Stimulated activated naive CD8-positive, alpha-beta T cell treated with anti-CD3 and anti-CD28 coated beads, Interleukin-15, amount 100 ng/mL, for 72 hours (primary cell): ENCODE measurements at regions not wholly inside any gene's neighbourhood (a gene's known extent, or its start where the extent isn't known, plus 50 kb on each side); places are given as distances from the start of the nearest gene placed in this dataset.
"Not testable (repeated sequence)": the region's sequence is repeated elsewhere in the genome, so short reads cannot be mapped to it uniquely, and the experiment has no call there.

ENCODE experiments used
- ATAC-seq: fragments of 150-1000 bp; cut with Tn5 transposase; 2 replicates; pipeline ENCODE4 v1.10.0; 2021; ENCODE audit warnings: mild to moderate bottlenecking, moderate library complexity
- DNase-seq, 2 donors: peaks; one replicate each; pipeline ENCODE4 v3.0.0; 2021 to 2022
- H3K27ac Mint-ChIP-seq, 2 donors: one replicate each; pipeline ENCODE4 v1.8.0; 2022; ENCODE audit warnings: mild to moderate bottlenecking in 2 of 2, mixed read lengths in 2 of 2, moderate library complexity in 2 of 2
- H3K27me3 Mint-ChIP-seq: one replicate; pipeline ENCODE4 v1.8.0; 2022; ENCODE audit warnings: mixed read lengths
- H3K4me1 Mint-ChIP-seq: one replicate; pipeline ENCODE4 v1.8.0; 2022; ENCODE audit warnings: mild to moderate bottlenecking, mixed read lengths
- H3K4me3 Mint-ChIP-seq, 2 donors: one replicate each; pipeline ENCODE4 v1.8.0; 2022; ENCODE audit warnings: mild to moderate bottlenecking in 2 of 2, mixed read lengths in 2 of 2, moderate library complexity in 1 of 2
- H3K9me3 Mint-ChIP-seq, 2 donors: one replicate each; pipeline ENCODE4 v1.8.0; 2022; ENCODE audit warnings: mixed read lengths in 2 of 2

DNA sequence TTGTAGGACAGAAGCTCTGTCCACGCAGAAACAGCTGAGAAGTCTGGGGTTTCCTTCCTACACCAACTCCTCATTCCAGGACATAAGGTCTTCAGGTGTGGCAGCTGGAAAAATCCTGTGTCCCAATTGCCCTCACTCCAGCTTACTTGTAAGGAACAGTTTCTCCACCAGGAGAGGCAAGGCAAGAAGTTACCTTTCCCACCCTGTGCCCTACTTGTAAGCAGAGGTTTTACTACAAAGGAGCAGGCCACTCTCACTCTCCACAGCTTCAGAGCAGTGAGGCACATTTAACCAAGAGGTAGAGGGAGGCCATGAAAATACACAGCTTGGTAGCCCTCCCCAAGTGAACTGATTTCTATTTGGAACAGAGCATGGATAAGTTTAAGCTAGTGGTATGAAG lies 277.3 kb upstream of the SPATA31A3 start:
- not testable (repeated sequence) for H3K4me1 Mint-ChIP-seq, DNase-seq, H3K27me3 Mint-ChIP-seq, H3K27ac Mint-ChIP-seq, H3K9me3 Mint-ChIP-seq, H3K4me3 Mint-ChIP-seq, ATAC-seq

DNA sequence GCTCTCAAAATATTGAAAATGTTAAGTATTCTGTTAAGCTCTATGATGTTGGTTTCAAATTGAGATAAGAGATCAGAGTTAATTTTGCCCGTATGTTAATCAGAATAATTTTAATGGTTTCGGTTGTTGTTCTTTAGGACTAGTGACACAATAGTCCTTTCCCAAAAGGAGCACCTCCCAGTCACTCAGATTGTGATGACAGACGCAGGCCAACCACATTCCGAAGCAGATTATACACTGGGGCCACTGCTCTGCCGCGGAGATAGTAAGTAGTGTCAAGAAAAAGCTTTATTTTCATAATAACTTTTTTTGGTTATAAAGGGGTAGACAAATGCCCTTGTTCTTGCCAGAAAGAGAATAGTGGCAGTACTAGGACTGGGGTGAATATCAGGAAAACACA lies 265.5 kb upstream of the SPATA31A3 start:
- ATAC-seq, H3K27me3 Mint-ChIP-seq, H3K9me3 Mint-ChIP-seq, DNase-seq, H3K4me3 Mint-ChIP-seq, H3K4me1 Mint-ChIP-seq, H3K27ac Mint-ChIP-seq: not testable (repeated sequence)

DNA sequence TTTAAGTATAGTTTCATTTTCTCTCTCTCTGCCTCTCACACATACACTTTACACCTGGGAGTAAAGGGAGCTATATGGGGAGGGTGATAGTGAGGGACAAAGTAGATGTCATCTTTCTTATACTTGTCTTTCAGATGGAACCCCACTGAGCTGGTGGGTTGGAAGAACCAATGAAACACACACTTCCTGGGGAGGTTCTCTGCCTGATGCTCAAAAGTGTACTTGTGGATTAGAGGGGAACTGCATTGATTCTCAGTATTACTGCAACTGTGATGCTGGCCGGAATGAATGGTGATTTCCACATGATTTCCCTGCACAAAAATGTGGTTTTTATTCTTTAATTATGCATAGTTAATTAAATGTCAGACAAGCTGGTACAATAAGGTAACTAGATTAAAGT lies 256.6 kb upstream of the SPATA31A3 start:
- H3K27me3 Mint-ChIP-seq, H3K27ac Mint-ChIP-seq, H3K9me3 Mint-ChIP-seq, H3K4me1 Mint-ChIP-seq, H3K4me3 Mint-ChIP-seq, DNase-seq, ATAC-seq: not testable (repeated sequence)

DNA sequence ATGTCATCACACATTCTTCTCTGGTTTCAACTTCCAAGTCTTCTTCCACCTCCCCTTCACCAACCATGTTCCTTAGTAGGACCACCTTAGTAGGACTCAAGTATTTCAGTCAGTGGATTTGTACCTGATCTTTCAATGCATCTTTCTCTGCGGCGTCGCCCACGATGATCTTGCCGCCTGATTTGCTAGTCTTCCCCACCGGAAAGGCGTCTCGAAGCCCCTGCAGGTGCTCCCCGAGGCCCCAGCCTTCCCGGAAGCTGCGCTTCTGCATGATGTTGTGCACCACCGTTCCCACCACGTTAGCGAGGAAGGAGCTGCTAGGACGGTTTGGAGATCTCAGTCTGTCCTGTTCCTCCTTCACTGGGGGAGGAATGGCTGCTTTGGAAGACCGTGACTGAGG lies 219.7 kb upstream of the SPATA31A3 start:
- not testable (repeated sequence) for H3K27me3 Mint-ChIP-seq, ATAC-seq, DNase-seq, H3K27ac Mint-ChIP-seq, H3K4me1 Mint-ChIP-seq, H3K4me3 Mint-ChIP-seq, H3K9me3 Mint-ChIP-seq

DNA sequence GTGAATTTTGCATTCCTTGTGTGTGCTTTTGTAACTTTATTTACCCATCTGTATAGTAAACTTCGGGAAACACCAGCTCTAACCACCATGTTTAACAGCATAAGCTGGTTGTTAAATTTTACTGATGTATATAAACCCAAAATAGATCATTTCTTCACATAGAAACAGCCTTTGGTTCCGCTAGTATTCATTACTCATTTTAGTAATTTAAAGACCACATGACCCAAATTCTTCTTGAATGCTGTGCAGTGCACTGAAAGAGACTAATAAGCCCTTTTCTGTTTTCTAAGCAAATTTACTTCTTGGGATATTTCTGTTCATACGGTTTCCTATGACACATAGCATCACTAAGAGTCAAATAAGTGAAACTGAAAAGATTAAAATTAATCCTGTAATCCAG lies 218.5 kb upstream of the SPATA31A3 start:
- not testable (repeated sequence) for H3K27me3 Mint-ChIP-seq, H3K27ac Mint-ChIP-seq, H3K4me1 Mint-ChIP-seq, H3K9me3 Mint-ChIP-seq, DNase-seq, ATAC-seq, H3K4me3 Mint-ChIP-seq

DNA sequence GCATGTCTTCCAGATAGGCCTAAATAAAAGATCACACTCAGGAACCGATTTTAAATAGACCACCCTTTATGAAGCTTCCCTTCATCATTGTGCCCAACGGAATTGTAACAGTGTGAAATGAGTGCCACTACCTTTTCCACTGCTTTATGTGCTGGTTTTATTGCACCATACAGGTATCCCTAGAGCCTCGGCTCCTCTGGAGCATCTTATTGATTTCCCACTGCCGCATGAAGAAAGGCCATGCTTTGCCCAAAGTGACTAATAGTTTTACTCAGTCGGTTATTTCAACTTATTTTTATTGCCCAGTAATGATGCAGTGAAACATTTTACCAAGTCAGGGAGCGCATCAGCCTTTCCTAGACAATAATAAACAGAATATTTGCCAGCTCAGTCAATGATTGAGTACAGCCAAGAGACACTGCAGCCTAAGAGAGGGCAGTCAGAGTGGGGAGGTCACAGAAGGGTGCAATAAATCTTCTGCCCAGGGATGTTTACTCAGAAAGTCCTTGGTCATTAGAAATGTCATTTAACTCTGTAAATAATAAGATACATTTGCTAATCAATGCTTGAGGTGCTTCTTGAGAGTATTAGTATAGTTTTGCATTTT lies 216.6 kb upstream of the SPATA31A3 start:
- not testable (repeated sequence) for H3K27ac Mint-ChIP-seq, ATAC-seq, DNase-seq, H3K9me3 Mint-ChIP-seq, H3K4me3 Mint-ChIP-seq, H3K27me3 Mint-ChIP-seq, H3K4me1 Mint-ChIP-seq

DNA sequence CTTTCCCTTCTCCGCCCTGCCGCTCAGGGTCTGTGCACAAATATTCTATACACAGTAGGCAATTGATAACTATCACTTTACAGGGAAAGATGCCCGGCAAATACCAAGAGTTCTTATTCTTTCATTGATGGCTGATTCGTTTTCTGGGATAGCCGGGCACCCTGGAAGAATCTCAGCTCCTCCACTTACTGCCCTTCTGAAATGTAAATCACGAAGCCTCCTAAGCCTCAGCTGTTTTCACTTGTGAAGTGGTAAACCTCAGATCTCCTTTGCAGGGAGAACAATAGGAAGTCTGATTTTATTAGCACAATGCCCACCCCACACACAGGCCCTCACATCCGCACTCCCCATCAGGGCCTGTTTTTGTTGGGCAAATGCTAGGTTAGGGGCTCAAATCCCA lies 203.8 kb upstream of the SPATA31A3 start:
- not testable (repeated sequence) for DNase-seq

DNA sequence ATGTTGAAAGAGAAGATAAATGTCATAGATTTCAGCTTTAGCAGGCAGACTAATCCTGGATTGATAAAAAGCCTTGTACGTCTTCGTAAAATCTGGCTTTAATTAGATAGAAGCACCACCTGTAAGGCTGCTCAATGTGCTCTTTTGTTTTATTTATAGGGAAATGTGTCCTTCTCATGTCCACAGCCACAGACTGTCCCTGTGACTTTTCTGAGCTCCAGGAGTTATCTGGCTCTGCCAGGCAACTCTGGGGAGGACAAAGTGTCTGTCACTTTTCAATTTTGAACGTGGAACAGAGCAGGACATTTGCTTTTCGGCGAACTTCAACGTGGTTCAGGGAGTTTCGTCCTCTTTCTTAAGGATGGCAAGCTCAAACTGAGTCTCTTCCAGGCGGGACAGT lies 203.0 kb upstream of the SPATA31A3 start:
- not testable (repeated sequence) for DNase-seq, H3K4me3 Mint-ChIP-seq, H3K4me1 Mint-ChIP-seq, H3K9me3 Mint-ChIP-seq, H3K27ac Mint-ChIP-seq, H3K27me3 Mint-ChIP-seq, ATAC-seq

More for the DNA sequence above, 203.8 kb upstream of the SPATA31A3 start:
- H3K27me3 Mint-ChIP-seq, H3K9me3 Mint-ChIP-seq, ATAC-seq, H3K4me1 Mint-ChIP-seq, H3K27ac Mint-ChIP-seq, H3K4me3 Mint-ChIP-seq: not testable (repeated sequence)

DNA sequence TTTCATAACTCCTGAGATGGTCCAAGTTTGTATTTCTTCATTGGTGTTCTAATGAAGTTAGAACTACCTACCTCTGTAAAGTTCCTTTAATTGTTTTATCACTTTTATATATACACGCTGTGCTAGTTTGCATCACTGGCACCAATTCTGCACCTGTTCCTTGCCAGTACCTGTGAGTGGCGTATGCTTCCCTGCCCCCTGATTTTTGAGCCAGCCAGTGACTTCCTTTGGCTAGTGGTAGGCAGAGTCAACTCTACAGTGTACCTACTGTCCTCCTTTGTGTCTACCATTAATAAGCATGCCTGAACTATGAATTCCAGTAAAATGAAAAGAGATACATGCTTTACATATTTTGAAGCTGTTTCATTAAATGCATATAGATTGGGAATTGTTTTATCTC lies 186.8 kb upstream of the SPATA31A3 start:
- not testable (repeated sequence) for DNase-seq, H3K4me1 Mint-ChIP-seq, H3K9me3 Mint-ChIP-seq, H3K4me3 Mint-ChIP-seq, H3K27ac Mint-ChIP-seq, H3K27me3 Mint-ChIP-seq, ATAC-seq

DNA sequence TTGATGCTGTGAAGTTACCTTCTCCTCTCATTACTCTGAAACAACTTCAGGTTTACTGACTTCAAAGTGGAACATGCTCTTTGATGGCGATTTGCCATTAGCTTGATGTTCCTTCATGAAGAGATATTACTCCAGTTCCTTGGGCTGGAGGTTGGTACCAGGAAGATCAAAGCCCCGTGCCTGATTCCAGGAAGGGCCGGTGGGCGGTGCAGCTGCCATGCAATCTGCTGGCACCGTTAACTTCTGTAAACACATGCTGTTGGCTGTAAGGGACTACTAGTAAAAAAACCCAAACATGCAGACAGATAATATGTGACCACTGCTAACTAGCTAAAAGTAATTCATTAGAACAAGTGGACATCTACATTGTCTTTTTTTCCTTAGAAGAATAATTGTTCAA lies 182.8 kb upstream of the SPATA31A3 start:
- not testable (repeated sequence) for DNase-seq, H3K4me3 Mint-ChIP-seq, H3K27me3 Mint-ChIP-seq, H3K9me3 Mint-ChIP-seq, ATAC-seq, H3K4me1 Mint-ChIP-seq, H3K27ac Mint-ChIP-seq

DNA sequence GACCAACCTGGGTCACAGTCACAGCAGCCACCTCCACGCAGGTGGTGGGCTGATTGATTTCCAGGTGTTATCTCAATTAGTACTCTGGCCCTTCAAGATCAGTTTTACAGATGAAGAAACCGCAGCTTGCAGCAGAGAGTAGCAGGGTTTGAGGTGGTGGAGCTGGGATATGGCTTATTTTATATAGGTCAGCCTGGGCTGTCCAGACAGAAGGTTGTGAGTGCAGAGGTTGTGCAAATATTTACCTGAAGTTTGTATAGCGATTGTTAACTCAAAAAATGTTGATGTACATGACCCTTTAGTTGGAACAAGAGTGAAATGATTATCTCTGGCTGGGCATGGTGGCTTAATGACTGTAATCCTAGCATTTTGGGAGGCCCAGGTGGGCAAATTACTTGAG lies 179.4 kb upstream of the SPATA31A3 start:
- H3K4me1 Mint-ChIP-seq, ATAC-seq, H3K27ac Mint-ChIP-seq, H3K9me3 Mint-ChIP-seq, H3K27me3 Mint-ChIP-seq, DNase-seq, H3K4me3 Mint-ChIP-seq: not testable (repeated sequence)

DNA sequence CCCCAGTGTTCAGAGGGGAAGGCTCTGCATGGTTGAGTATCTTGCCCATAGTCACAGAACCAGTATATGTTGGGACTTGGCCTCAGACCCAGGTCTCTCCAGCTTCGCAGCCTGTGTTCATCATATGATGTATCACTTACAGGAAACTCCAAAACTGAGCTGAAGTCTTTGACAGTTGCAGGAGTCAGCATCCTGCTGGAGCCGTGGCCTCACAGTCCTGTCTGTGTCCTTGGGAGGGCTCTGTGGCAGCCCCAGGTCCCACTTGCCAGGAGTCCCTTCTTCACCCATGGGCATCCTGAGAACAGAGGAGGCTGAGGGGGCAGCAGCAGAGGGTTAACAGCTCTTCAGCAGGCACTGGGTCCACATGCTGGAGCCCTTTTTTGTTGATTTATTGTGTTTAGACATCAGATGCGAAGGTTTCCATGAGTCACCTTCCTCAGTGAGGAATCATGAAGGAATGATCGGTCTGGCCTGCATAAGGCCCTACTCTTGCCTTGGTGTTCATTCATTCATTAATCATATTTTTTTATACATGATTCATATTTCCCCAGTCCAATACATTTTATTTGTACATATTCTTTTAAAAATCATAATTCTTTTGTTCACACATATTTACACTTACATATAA lies 176.3 kb upstream of the SPATA31A3 start:
- ATAC-seq, H3K27ac Mint-ChIP-seq, H3K9me3 Mint-ChIP-seq, H3K27me3 Mint-ChIP-seq, H3K4me1 Mint-ChIP-seq, DNase-seq, H3K4me3 Mint-ChIP-seq: not testable (repeated sequence)

DNA sequence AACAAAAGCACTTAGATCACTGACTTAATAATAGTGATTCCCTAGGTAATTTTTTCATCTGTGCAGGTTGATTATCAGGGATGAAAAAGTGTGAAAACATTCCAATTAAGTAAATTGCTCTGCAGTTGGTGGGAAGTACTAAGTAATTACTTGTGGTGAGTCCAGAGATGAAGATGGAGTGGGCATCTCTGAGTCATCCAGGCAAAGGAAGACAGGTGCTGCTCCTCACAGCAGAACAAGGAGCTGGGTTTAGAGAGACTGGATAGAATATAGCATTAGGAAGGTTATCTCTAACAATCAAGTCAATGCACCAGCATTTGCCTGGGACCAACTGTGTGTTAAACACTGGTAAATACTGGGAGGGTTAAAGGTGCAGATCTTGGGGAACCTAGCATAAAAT lies 174.0 kb upstream of the SPATA31A3 start:
- not testable (repeated sequence) for H3K27ac Mint-ChIP-seq, H3K9me3 Mint-ChIP-seq, H3K27me3 Mint-ChIP-seq, H3K4me3 Mint-ChIP-seq, H3K4me1 Mint-ChIP-seq, DNase-seq, ATAC-seq

DNA sequence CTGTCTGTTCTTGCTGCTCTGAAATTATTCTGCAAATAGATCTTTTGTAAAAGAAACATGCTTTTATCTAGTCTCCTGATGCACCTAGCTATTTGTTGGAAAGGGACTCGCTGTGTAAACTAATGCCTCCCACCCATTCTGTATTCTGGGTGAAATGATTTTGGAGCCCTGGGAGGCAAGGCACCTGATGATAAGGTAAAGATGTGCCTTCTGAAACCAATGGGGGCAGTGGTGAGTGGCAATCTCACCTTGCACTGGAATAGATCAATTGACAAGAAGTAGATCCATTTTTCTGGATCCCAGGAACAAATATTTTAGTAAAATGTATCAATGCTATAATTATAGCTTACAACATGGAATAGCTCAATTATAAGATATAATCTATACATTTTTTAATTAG lies 170.5 kb upstream of the SPATA31A3 start:
- not testable (repeated sequence) for H3K4me1 Mint-ChIP-seq, H3K9me3 Mint-ChIP-seq, H3K27ac Mint-ChIP-seq, DNase-seq, H3K27me3 Mint-ChIP-seq, ATAC-seq, H3K4me3 Mint-ChIP-seq

DNA sequence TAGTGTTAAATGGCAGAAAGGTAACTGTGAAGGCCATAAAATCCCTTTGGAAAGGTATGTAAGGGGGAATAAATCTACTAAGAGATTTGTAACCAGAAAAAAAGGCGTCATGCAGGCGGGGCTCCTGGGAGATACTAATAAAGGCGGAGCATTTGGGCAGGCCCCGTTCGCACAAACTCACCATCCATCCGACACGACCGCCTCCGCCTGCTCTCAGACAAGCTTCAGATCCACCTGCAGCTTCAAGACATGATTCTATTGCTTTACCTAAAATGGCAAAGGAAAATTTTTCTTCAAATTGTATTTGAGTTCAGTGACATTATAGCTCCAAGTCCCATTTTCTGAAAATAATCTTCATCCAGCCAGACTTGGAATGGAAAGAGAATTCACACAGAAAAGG lies 162.9 kb upstream of the SPATA31A3 start:
- H3K27me3 Mint-ChIP-seq, H3K9me3 Mint-ChIP-seq, H3K4me1 Mint-ChIP-seq, DNase-seq, H3K4me3 Mint-ChIP-seq, H3K27ac Mint-ChIP-seq, ATAC-seq: not testable (repeated sequence)

DNA sequence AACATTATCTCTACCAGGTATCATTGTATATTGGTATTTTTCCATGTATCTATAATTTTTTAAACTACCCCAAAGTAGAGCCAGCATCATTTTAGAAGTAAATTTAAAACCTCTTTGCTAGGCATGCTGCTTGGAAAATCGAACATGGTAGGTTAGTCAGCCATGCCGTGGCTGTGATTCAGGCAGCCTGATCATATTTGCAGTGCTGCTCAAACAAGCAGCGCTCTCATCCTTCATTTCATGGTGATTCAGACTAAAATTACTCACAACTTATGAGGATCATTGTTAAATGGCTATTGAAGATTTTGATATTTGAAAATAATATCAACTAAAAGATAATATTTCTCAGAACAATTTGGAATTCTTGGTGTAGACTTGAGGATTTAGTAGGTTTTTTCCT lies 161.2 kb upstream of the SPATA31A3 start:
- not testable (repeated sequence) for H3K9me3 Mint-ChIP-seq, H3K27ac Mint-ChIP-seq, ATAC-seq, H3K4me1 Mint-ChIP-seq, H3K4me3 Mint-ChIP-seq, H3K27me3 Mint-ChIP-seq, DNase-seq
